ENCODE measurements at regions not wholly inside any gene's neighbourhood (a gene's known extent, or its start where the extent isn't known, plus 50 kb on each side); places are given as distances from the start of the nearest gene placed in this dataset.

DNA sequence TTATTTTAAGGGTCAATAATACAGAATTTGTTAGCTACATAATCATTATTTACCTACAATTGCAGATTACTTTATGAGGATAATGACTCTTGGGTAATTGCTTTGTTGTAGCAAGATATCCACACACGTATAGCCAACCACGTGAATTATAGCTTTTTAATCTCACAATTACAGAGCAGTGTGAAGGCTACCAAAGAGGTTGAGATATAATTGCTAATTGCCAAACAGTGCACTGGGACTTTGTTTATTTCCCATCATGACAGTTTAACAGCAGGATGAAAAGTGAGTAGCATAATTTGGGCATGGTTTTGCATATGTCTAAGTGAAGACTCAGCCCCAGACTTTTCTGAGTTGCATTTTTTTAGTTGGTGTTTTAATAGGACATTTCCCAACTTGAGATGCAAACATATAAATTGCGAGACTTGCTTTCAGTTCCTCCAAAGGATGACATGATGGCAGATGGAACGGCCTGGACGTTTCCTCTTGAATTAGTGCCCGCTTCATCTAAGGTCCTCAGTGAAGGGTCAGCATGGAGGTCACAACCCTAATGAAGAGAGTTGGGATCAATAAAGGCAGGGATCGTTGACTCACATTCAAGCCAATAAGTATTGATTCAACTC is 180.7 kb upstream of the GPR26 start:
- intact Hi-C loops (cut with micrococcal nuclease) (no loop called here), dilution Hi-C loops (cut with MboI; ENCODE audit: extremely low pct_ligation_motif_present, low sequenced_read_pairs) (no loop called here)
- FAIRE-seq (no peak), DNase-seq (ENCODE audit: low read depth, low spot score) (no peak)
- Histone ChIP-seq H4K20me1 (replicated peaks; ENCODE audit: control insufficient read depth, extremely low read depth, insufficient read depth, low read length) (no peaks in the 10 kb centered on the region), H3K4me3 (replicated peaks in 1 of 3; ENCODE audit: insufficient read depth in 1 of 3, low read depth in 1 of 3, low read length in 3 of 3) (no peak overlapping the region), H3K4me1 (ENCODE audit: control insufficient read depth, extremely low read depth, insufficient read depth, low read length) (no peaks in the 10 kb centered on the region), H2AFZ (ENCODE audit: low read depth, low read length) (no peak overlapping the region), H3K9me1 (replicated peaks; ENCODE audit: control insufficient read depth, extremely low read depth, insufficient read depth, low read length) (no peaks in the 10 kb centered on the region), H3K4me2 (ENCODE audit: insufficient read depth, low read length) (no peak overlapping the region), H3K9me3 (replicated peaks; ENCODE audit: control insufficient read depth, insufficient read depth, low read length) (no peaks in the 10 kb centered on the region), H3K79me2 (ENCODE audit: control insufficient read depth, insufficient read depth, low read length) (no peaks in the 10 kb centered on the region), H3K36me3 (ENCODE audit: control insufficient read depth in 2 of 2, extremely low read depth in 1 of 2, insufficient read depth in 2 of 2, low read length in 2 of 2) (no peaks in the 10 kb centered on the region), H3K27me3 (ENCODE audit: control insufficient read depth in 2 of 2, insufficient read depth in 2 of 2, low read length in 2 of 2) (no peaks in the 10 kb centered on the region), H3K27ac (ENCODE audit: insufficient read depth, low read depth, low read length) (no peak overlapping the region), H3K9ac (replicated peaks; ENCODE audit: extremely low read depth, insufficient read depth, low read length) (no peak overlapping the region)
- TF ChIP-seq MYC (IDR thresholded peaks at IDR 0.05; ENCODE audit: low read depth, low read length): no peak
- no peak for TF ChIP-seq FOS (IDR thresholded peaks at IDR 0.05; ENCODE audit: borderline replicate concordance, insufficient read depth, low read length)
- no peak for TF ChIP-seq GATA2 (IDR thresholded peaks at IDR 0.05; ENCODE audit: insufficient read depth, insufficient read length, low read depth, low read length)
- TF ChIP-seq POLR2AphosphoS5 (IDR thresholded peaks at IDR 0.05; ENCODE audit: insufficient read depth, low read depth, low read length): no peak
- TF ChIP-seq, protein P1, sequence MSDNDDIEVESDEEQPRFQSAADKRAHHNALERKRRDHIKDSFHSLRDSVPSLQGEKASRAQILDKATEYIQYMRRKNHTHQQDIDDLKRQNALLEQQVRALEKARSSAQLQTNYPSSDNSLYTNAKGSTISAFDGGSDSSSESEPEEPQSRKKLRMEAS (IDR thresholded peaks at IDR 0.05; ENCODE audit: insufficient read depth, insufficient read length): no peak
- TF ChIP-seq POLR2A (IDR thresholded peaks at IDR 0.05; ENCODE audit: low read depth, low read length): no peak
- TF ChIP-seq, protein P2, sequence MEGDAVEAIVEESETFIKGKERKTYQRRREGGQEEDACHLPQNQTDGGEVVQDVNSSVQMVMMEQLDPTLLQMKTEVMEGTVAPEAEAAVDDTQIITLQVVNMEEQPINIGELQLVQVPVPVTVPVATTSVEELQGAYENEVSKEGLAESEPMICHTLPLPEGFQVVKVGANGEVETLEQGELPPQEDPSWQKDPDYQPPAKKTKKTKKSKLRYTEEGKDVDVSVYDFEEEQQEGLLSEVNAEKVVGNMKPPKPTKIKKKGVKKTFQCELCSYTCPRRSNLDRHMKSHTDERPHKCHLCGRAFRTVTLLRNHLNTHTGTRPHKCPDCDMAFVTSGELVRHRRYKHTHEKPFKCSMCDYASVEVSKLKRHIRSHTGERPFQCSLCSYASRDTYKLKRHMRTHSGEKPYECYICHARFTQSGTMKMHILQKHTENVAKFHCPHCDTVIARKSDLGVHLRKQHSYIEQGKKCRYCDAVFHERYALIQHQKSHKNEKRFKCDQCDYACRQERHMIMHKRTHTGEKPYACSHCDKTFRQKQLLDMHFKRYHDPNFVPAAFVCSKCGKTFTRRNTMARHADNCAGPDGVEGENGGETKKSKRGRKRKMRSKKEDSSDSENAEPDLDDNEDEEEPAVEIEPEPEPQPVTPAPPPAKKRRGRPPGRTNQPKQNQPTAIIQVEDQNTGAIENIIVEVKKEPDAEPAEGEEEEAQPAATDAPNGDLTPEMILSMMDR (IDR thresholded peaks at IDR 0.05; ENCODE audit: extremely low read depth in 1 of 2, insufficient read depth in 1 of 2, low read depth in 1 of 2, low read length in 2 of 2): no peak
- no peak for TF ChIP-seq JUN (IDR thresholded peaks at IDR 0.05; ENCODE audit: borderline replicate concordance, insufficient read depth, insufficient read length, low read depth)
- TF ChIP-seq EZH2 (IDR thresholded peaks at IDR 0.05; ENCODE audit: borderline replicate concordance, low read depth, low read length, severe bottlenecking): no peak
- POLR2A ChIA-PET: no interaction called here
- CTCF ChIA-PET: no interaction called here
- no TSS peak for BruUV-seq (replicated peaks)
